Spleen (tissue), 7 donors: ENCODE measurements at regions not wholly inside any gene's neighbourhood (a gene's known extent, or its start where the extent isn't known, plus 50 kb on each side); places are given as distances from the start of the nearest gene placed in this dataset.

Experiments used
- CTCF ChIP-seq, 11 experiments: fragments of 200-600 bp in 7 of 11; fragments of 450-650 bp in 4 of 11; sonication (generic) in 4 of 11; IDR thresholded peaks in 8 of 11; conservative IDR thresholded peaks in 3 of 11; 1 replicate in 7 of 11; 2 replicates in 4 of 11; pipeline versions ENCODE4 v1.4.0 to v1.8.0; 2016 to 2021; ENCODE audit warnings: antibody characterized with exemption in 11 of 11, inconsistent platforms in 4 of 11, mild to moderate bottlenecking in 1 of 11
- POLR2A ChIP-seq, 3 donors: fragments of 450-650 bp; IDR thresholded peaks; one replicate each; pipeline ENCODE4 v1.5.1; 2017; ENCODE audit warnings: antibody characterized with exemption in 3 of 3, mild to moderate bottlenecking in 1 of 3
- POLR2AphosphoS5 ChIP-seq, 3 donors: sonication (generic); formaldehyde crosslinking; IDR thresholded peaks; one replicate each; pipeline ENCODE4 v1.5.1; 2017; ENCODE audit warnings: antibody characterized with exemption in 3 of 3
- donor health status: DM: no; HTN: no; CAD: no; lungs with moderate emphysema.
- donor health status: DM: no; HTN: no; CAD: no.
- donor health status: DM: no; HTN: no; CAD: no.

DNA sequence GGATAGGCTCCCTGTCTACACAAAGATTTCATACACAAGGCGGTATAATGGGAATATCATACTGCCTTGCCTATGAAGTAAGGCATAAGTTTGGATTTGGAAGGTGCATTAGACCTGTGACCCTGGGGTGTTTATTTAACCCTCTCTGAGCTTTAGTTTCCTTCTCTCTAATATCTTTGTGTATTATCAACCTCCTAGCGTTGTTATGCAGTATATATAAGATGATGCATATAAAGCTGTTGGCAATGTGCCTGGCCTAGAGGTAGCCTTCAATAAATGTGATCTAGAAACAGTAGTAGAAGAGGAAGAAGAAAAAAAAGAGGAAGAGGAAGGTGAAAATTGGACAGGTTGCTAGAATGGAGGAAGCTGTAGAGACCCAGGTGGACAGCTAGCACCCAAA, 311.6 kb upstream of the CLINT1 start:
- TF ChIP-seq POLR2AphosphoS5 (IDR thresholded peaks at IDR 0.05): no peak
- TF ChIP-seq POLR2A (IDR thresholded peaks at IDR 0.05): no peak
- TF ChIP-seq CTCF (IDR thresholded peaks at IDR 0.05 in 8 of 11, conservative IDR thresholded peaks at IDR 0.05 in 3 of 11): no peak
